Panc1 (cell line): ENCODE measurements at regions not wholly inside any gene's neighbourhood (a gene's known extent, or its start where the extent isn't known, plus 50 kb on each side); places are given as distances from the start of the nearest gene placed in this dataset.

ENCODE experiments used
- ATAC-seq: fragments of 200-7000 bp; cut with Tn5 transposase; 2 replicates; pipeline ENCODE4 v1.9.1; 2020; ENCODE audit warnings: mild to moderate bottlenecking, moderate library complexity
- BruUV-seq: library from RNA; stranded (reverse); fragments of 400-500 nt; replicated peaks from 2 replicates; lab custom pipeline; 2021; lab: Mats Ljungman, UMichigan
- CTCF ChIA-PET: fragments of 300-600 bp; sonication (Branson Sonifier 250); formaldehyde crosslinking; loops from one replicate; lab custom pipeline; 2022; ENCODE audit warnings: antibody characterized with exemption; lab: Charles Lee
- POLR2A ChIA-PET: fragments of 300-600 bp; sonication (Branson Sonifier 250); formaldehyde crosslinking; loops from one replicate; lab custom pipeline; 2022; ENCODE audit warnings: antibody characterized with exemption; lab: Charles Lee
- DNase-seq: peaks from one replicate; pipeline ENCODE4 v3.0.0-alpha.2; 2010; ENCODE audit warnings: low read depth, low spot score
- H3K27ac ChIP-seq: 2 replicates; pipeline ENCODE4 v1.5.1; 2011; ENCODE audit warnings: mild to moderate bottlenecking, low read length, inconsistent platforms
- H3K27me3 ChIP-seq: fragments of 200-500 bp; sonication (Bioruptor generic); 2 replicates; pipeline ENCODE4 v1.6.0; 2014; ENCODE audit warnings: low read length, inconsistent platforms; ENCODE audit not compliant: control insufficient read depth, insufficient read depth
- H3K36me3 ChIP-seq: fragments of 200-500 bp; sonication (Bioruptor generic); 2 replicates; pipeline ENCODE4 v1.5.1; 2014; ENCODE audit warnings: inconsistent platforms, mild to moderate bottlenecking, low read length, moderate library complexity; ENCODE audit not compliant: control insufficient read depth, insufficient read depth
- H3K4me1 ChIP-seq: 2 replicates; pipeline ENCODE4 v1.5.1; 2011; ENCODE audit warnings: inconsistent platforms, mild to moderate bottlenecking, low read length, moderate library complexity; ENCODE audit not compliant: control insufficient read depth, insufficient read depth
- H3K4me3 ChIP-seq, 2 experiments: 2 replicates each; pipeline ENCODE4 v1.5.1; 2011 to 2012; ENCODE audit warnings: low read depth in 2 of 2, low read length in 2 of 2, mild to moderate bottlenecking in 2 of 2, inconsistent platforms in 1 of 2, moderate library complexity in 1 of 2
- H3K9me3 ChIP-seq: fragments of 200-500 bp; sonication (Bioruptor generic); 2 replicates; pipeline ENCODE4 v1.5.1; 2014; ENCODE audit warnings: low read depth, mild to moderate bottlenecking, inconsistent platforms, low read length, moderate library complexity; ENCODE audit not compliant: control insufficient read depth, insufficient read depth
- POLR2AphosphoS5 ChIP-seq: IDR thresholded peaks from 2 replicates; pipeline ENCODE4 v1.6.1; 2012; ENCODE audit warnings: mild to moderate bottlenecking, low read depth, low read length, moderate library complexity
- SIN3A ChIP-seq: IDR thresholded peaks from 2 replicates; pipeline ENCODE4 v1.6.1; 2012; ENCODE audit warnings: low read depth, mild to moderate bottlenecking, low read length, moderate library complexity, borderline replicate concordance; ENCODE audit not compliant: insufficient read depth
- TCF7L2 ChIP-seq: IDR thresholded peaks from 2 replicates; pipeline ENCODE4 v1.6.1; 2011; ENCODE audit warnings: mild to moderate bottlenecking, low read depth, low read length, inconsistent platforms
- in situ Hi-C: cut with HindIII; loops from 2 replicates; pipeline ENCODE4 v1.10.0; 2016; ENCODE audit warnings: low sequenced_read_pairs, low pct_unique_long_range_greater_than_20kb
- intact Hi-C: fragments of 100-400 bp; cut with micrococcal nuclease; formaldehyde crosslinking; loops from one replicate; pipeline ENCODE4 v1.10.0; 2022; ENCODE audit not compliant: unreplicated experiment
- TF ChIP-seq, protein P1 (sequence below), 2 experiments: IDR thresholded peaks; 2 replicates each; pipeline ENCODE4 v1.6.1; 2011 to 2012; ENCODE audit warnings: low read depth in 2 of 2, control low read depth in 1 of 2, low read length in 1 of 2, mild to moderate bottlenecking in 1 of 2, moderate library complexity in 1 of 2; ENCODE audit not compliant: insufficient read depth in 1 of 2
- TF ChIP-seq, protein P2 (sequence below): fragments of 450-650 bp; IDR thresholded peaks from 2 replicates; pipeline ENCODE4 v1.5.1; 2017; ENCODE audit warnings: mild to moderate bottlenecking

DNA sequence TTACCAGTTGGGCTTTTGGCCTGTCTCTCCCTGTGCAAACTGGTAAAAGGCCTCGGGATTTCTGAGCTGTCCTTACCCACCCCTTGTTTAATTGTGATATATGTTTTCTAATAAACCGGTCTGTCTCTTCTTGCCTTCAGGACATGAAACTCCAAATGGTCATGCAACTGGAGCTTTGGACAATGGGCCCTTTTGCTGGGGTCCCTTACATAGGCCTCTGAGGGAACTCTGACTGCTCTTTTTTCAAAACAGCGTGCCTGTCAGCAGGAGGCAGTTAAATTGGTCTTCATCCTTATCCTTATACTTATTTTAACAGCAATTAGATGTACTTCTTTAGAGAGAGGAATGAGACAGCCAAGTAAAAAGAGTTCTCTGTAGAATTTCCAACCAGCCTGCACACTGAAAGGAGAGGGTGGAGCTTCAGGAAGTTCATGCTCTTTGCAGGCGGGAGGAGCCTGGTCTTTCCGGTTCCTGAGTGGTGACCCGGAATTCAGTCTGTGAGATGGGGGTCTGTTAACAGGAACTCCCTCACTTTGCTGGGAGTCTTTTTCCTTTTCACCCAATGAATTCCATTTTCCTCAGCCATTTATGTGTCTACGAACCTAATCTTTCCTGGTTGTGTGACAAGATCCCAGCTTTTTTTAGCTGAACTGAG, 299.6 kb upstream of the GJE1 start:
- H3K9me3 ChIP-seq: no peaks in the 10 kb centered on the region
- H3K27ac ChIP-seq: no peak overlapping the region
- ATAC-seq (no peak), DNase-seq (no peak)
- intact Hi-C loops: no loop called here
- peaks cover 3% of the 10 kb centered on the region; the same call in 1 of the 2 replicates for H3K4me1 ChIP-seq
- no peak for TF ChIP-seq SIN3A
- no peak for TF ChIP-seq TCF7L2
- TF ChIP-seq, protein P1, sequence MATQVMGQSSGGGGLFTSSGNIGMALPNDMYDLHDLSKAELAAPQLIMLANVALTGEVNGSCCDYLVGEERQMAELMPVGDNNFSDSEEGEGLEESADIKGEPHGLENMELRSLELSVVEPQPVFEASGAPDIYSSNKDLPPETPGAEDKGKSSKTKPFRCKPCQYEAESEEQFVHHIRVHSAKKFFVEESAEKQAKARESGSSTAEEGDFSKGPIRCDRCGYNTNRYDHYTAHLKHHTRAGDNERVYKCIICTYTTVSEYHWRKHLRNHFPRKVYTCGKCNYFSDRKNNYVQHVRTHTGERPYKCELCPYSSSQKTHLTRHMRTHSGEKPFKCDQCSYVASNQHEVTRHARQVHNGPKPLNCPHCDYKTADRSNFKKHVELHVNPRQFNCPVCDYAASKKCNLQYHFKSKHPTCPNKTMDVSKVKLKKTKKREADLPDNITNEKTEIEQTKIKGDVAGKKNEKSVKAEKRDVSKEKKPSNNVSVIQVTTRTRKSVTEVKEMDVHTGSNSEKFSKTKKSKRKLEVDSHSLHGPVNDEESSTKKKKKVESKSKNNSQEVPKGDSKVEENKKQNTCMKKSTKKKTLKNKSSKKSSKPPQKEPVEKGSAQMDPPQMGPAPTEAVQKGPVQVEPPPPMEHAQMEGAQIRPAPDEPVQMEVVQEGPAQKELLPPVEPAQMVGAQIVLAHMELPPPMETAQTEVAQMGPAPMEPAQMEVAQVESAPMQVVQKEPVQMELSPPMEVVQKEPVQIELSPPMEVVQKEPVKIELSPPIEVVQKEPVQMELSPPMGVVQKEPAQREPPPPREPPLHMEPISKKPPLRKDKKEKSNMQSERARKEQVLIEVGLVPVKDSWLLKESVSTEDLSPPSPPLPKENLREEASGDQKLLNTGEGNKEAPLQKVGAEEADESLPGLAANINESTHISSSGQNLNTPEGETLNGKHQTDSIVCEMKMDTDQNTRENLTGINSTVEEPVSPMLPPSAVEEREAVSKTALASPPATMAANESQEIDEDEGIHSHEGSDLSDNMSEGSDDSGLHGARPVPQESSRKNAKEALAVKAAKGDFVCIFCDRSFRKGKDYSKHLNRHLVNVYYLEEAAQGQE (IDR thresholded peaks at IDR 0.05; ENCODE audit: insufficient read depth in 1 of 2, low read depth in 2 of 2, low read length in 1 of 2): no peak
- no peak for TF ChIP-seq POLR2AphosphoS5
- TF ChIP-seq, protein P2, sequence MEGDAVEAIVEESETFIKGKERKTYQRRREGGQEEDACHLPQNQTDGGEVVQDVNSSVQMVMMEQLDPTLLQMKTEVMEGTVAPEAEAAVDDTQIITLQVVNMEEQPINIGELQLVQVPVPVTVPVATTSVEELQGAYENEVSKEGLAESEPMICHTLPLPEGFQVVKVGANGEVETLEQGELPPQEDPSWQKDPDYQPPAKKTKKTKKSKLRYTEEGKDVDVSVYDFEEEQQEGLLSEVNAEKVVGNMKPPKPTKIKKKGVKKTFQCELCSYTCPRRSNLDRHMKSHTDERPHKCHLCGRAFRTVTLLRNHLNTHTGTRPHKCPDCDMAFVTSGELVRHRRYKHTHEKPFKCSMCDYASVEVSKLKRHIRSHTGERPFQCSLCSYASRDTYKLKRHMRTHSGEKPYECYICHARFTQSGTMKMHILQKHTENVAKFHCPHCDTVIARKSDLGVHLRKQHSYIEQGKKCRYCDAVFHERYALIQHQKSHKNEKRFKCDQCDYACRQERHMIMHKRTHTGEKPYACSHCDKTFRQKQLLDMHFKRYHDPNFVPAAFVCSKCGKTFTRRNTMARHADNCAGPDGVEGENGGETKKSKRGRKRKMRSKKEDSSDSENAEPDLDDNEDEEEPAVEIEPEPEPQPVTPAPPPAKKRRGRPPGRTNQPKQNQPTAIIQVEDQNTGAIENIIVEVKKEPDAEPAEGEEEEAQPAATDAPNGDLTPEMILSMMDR: no peak
- ChIA-PET CTCF (no interaction called here), POLR2A (no interaction called here)
- no peaks in the 10 kb centered on the region for H3K27me3 ChIP-seq
- in situ Hi-C loops: no loop called here
- H3K4me3 ChIP-seq: no peak overlapping the region
- H3K36me3 ChIP-seq: no peaks in the 10 kb centered on the region
- BruUV-seq: no TSS peak

DNA sequence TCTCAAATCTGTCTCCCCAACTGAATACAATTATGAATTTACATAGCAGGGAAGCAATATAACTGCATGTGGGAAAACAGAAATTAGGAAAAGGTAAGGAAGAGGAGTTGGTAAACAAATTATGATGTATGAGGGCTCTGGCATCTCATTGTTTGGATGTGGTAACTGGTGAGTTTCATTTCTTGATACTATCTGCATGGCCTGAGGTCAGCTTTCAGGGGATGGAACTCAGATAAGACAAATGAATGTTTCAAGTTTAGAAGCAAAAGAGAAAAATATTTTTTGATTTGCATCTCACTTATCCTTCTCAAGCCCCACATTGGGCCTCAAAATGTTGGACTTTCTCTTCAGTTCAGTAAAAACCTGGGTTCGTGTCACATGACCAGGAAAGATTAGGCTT, 302.2 kb upstream of the GJE1 start:
- peaks cover 3% of the 10 kb centered on the region; the same call in 1 of the 2 replicates for H3K4me1 ChIP-seq
- no TSS peak for BruUV-seq
- H3K27ac ChIP-seq: no peak overlapping the region
- ATAC-seq: no peak
- in situ Hi-C loops: no loop called here
- no peaks in the 10 kb centered on the region for H3K27me3 ChIP-seq
- H3K4me3 ChIP-seq: no peak overlapping the region
- DNase-seq: no peak
- H3K9me3 ChIP-seq: no peaks in the 10 kb centered on the region
- TF ChIP-seq SIN3A (no peak), TCF7L2 (no peak), POLR2AphosphoS5 (no peak)
- TF ChIP-seq, protein P1 (IDR thresholded peaks at IDR 0.05; ENCODE audit: insufficient read depth in 1 of 2, low read depth in 2 of 2, low read length in 1 of 2): no peak
- TF ChIP-seq, protein P2: no peak
- ChIA-PET POLR2A (no interaction called here), CTCF (no interaction called here)
- intact Hi-C loops: no loop called here
- no peaks in the 10 kb centered on the region for H3K36me3 ChIP-seq
